8988T (cell line): ENCODE measurements at regions not wholly inside any gene's neighbourhood (a gene's known extent, or its start where the extent isn't known, plus 50 kb on each side); places are given as distances from the start of the nearest gene placed in this dataset.

Experiments used
- DNase-seq: peaks from one replicate; pipeline ENCODE4 v3.0.0; 2011

DNA sequence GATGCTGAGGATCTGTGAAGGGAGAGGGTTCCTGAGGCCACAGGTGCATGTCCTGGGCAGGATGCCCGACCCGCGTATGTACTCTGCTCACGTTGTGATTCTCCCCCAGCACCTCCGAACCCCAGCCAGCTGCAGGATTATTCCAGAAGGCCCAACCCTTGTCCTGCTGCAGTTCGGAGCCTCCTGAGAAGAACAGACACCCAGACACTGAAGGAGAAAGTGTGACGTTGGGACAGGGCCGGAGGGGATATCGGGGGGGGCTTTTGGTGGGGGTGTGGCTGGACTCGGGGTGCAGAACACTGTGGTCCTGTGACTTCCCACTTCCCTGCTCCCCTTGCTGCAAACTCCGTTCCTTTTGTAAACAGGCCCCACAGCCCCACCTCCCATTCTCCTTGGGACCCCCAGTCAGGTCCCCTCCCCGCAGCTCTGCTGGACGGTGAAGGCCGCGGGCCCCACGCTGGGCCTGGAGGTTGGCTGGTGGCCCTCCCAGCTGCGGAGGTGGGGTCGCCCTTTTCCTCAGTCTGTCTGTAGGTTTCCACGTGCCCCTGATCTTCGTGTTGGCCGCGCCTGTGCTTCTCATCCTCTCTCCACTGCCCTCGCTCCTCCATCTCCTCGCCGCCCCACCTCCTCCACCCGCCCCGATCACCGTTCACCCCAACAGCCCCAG lies 83.0 kb upstream of the ADRA2C start:
- DNase-seq: no peak

- DNase-seq: no peak
Measured at GRCh38 chr4:3682236-3683076, 83.7 kb upstream of the ADRA2C start.

DNA sequence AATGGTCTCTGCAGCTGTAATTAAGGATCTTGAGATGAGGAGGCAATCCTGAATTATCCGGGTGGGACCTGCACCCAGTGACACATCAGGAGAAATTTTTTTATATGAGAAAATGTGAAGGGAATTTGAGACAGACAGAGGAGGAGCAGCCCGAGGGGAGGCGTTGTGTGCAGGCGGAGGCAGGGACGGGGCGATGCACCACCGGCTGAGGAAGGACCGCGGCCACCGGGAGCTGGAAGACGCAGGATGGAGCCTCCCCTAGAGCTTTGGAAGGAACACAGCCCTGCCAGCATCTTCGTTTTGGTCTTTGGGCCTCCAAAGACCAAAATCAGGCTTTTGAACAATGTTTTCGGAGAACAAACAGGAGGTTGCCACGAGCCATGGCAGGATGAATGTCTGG lies 85.0 kb upstream of the ADRA2C start:
- DNase-seq: no peak

GRCh38 chr4:3680656-3681055 lies 85.5 kb upstream of the ADRA2C start:
- no peak for DNase-seq

DNA sequence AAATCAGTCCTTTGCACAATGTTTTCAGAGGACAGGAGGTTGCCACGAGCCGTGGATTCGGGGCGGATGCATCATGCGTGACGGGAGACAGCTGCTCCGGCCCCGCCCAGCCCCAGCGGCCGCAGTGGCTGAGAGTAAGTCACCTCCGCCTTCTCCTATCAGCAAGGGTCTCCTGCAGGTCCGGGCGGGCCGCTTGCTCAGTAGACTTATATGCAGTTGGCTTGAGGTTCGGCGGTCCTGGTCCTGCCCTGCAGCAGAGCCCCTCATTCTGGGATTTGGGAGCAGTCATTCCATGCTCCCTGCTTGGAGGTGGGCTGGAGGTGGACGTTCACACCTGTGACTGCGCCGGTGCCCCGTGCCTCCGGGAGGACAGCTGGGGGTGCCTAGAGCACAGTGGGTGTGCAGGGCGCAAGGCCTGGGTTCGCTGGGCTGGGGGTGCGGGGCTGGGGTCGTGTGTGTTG lies 86.3 kb upstream of the ADRA2C start:
- DNase-seq: no peak

DNA sequence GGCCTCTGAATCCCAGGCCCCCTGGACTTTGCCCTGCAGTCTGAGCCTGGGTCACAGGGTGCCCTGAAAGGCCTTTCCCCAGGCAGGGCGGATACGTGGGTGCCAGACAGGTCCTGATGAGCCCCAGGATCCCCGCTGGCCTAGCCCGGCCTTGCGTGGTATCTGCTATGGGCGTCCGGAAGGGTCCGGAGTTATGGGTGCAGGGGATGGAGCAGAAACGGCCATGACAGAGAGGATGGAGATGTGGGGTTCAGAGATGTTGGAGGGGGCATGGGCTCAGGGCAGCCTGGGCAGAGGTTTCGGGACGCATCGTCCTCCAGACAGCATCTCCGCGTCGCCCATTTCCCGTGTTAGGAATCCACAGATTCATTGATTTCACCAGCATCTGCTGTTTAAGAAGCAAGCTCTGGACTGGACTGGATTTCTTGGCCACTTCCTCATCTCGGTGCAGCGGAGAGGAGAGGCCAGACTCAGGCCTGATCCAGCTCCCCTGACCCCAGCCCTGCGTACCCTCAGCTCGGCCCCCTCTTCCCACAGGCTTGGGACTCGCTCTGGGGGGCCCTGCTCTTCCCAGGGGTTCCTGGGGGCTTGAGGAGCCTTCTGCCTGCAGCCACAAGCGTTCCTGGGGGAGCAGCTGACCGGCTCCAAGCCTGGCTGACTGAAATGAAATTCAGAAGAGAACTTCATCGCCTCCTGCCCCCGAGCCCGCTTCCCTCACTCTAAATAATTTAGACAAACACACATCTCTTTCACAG lies 86.9 kb upstream of the ADRA2C start:
- DNase-seq: no peak

GRCh38 chr4:3677748-3678070 lies 88.5 kb upstream of the ADRA2C start:
- no peak for DNase-seq

- DNase-seq: no peak
Measured at GRCh38 chr4:3676907-3677747, 89.1 kb upstream of the ADRA2C start.

- DNase-seq: no peak
Measured at GRCh38 chr4:3676196-3676595, 90.0 kb upstream of the ADRA2C start.

GRCh38 chr4:3675251-3676115 lies 90.7 kb upstream of the ADRA2C start:
- DNase-seq: no peak

- no peak for DNase-seq
Measured at GRCh38 chr4:3674479-3674851, 91.7 kb upstream of the ADRA2C start.

- DNase-seq: no peak
Measured at GRCh38 chr4:3673716-3674478, 92.3 kb upstream of the ADRA2C start.

DNA sequence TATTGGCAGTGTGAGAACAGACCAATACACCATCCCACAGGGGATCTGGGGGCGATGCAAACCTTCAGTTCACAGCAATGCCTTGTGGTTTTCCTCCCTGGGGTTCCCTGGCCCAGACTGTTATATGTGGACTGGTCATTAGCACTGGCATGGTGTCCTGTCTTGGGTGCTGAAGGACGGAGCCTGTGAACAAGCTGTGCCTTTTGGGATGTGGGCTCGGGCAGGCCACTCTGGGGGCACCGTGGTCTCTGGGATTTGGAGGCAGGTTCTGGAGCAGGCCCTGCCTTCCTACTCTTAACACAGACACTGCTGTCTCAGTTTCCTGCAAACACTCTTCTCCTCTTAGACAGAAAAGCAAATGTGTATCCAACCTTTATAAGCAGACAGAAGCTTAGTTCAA lies 93.0 kb upstream of the ADRA2C start:
- no peak for DNase-seq

- DNase-seq: no peak
Measured at GRCh38 chr4:3672465-3672831, 93.7 kb upstream of the ADRA2C start.

DNA sequence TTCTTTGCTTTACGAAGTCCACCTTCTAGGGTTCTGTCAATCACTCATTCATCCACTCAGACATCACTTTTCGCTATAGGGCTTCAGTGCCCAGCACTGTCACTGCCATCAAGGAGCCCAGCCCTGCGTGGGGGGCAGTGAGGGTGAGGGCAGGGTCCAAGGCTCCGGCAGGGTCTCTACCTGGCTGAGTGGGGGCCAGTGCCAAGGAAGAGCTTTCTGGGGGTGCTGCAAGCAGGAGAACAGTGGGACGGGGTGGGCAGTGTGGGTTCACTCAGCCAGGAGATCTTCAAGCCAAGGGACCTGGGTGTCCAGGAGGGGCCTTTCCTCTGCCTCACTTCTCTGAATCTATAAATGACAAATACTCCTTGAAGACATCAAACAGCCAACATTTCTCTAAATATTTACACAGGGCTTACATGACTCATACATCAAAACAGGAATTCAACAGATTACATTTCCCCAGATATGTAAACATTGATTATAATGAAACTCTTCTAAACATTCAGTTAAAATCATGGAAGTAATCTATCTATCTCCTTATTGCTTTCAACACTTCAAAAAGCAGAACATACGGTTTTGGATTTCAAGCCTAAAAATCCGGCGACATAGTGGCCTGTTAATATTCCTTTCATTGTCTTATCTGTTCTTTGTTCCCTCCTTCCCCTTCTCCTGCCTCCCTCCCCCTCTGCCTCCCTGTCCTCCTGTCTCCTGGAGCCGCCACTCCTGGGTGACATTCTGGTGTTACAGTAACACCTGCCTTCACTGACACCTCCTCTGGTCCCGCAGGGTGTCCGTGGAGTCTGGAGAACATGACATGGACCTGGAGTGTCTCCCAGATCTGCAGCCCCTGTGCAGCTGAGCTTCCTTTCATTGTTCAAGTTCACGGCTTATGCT lies 94.4 kb upstream of the ADRA2C start:
- no peak for DNase-seq

GRCh38 chr4:3670521-3671519 lies 95.4 kb upstream of the ADRA2C start:
- DNase-seq: no peak

GRCh38 chr4:3669553-3669949 lies 96.6 kb upstream of the ADRA2C start:
- no peak for DNase-seq

DNA sequence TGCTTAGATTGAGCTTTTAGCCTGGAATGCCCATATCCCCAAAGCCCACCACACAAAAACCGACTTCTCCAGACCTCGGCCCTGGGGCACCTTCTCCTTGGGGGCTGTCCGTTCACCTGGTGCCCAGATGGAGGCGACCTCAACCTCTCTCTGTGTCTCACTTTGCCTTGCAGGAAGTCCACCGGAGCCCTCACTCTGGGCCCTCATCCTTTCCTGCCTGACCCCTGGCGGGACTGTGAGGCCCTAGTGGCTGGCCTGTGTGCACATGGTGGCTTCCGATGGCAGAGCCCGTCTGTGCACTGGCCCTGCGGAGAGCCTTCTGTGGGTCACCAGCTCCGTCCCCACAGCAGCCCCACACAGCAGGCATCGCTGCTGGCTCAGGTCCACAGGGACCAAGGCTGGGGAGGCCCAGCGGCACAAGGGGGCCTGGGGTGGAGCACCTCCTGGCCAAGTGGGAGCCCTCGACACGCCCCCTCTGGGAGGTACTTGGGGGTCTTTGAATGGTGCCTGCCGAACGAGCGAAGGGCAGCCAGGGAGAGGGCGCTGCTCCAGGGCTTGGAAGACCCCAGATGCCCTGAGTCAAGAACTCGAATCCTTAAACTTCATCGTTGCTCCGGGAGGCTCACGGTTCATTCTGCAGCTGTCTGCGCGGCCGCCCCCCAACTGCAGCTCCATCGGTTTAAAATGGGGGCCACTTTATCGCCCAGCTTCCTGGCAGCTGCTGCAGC lies 97.2 kb upstream of the ADRA2C start:
- DNase-seq: no peak
